GM19455 (cell line): ENCODE measurements at regions not wholly inside any gene's neighbourhood (a gene's known extent, or its start where the extent isn't known, plus 50 kb on each side); places are given as distances from the start of the nearest gene placed in this dataset.

Experiments
- ATAC-seq: cut with Tn5 transposase; IDR thresholded peaks from one replicate; pipeline ENCODE4 v1.9.1; 2021; ENCODE audit not compliant: unreplicated experiment

GRCh38 chr1:59162665-59163064 is 134.2 kb upstream of the FGGY start:
- ATAC-seq = no peak

GRCh38 chr1:59163268-59164092 is 133.4 kb upstream of the FGGY start:
- ATAC-seq = no peak

- no peak for ATAC-seq
Measured at GRCh38 chr1:59164371-59164770, 132.5 kb upstream of the FGGY start.

- ATAC-seq = no peak
Measured at GRCh38 chr1:59165353-59165752, 131.5 kb upstream of the FGGY start.

GRCh38 chr1:59169703-59170102 is 127.2 kb upstream of the FGGY start:
- no peak for ATAC-seq

- no peak for ATAC-seq
Measured at GRCh38 chr1:59170659-59171058, 126.2 kb upstream of the FGGY start.

- ATAC-seq = no peak
Measured at GRCh38 chr1:59171788-59172187, 125.1 kb upstream of the FGGY start.

GRCh38 chr1:59172693-59173092 is 124.2 kb upstream of the FGGY start:
- no peak for ATAC-seq

GRCh38 chr1:59173721-59174120 is 123.2 kb upstream of the FGGY start:
- no peak for ATAC-seq

- ATAC-seq = no peak
Measured at GRCh38 chr1:59176471-59176870, 120.4 kb upstream of the FGGY start.

- ATAC-seq = no peak
Measured at GRCh38 chr1:59177756-59178155, 119.1 kb upstream of the FGGY start.

- ATAC-seq = no peak
Measured at GRCh38 chr1:59178339-59179187, 118.3 kb upstream of the FGGY start.

GRCh38 chr1:59179673-59180072 is 117.2 kb upstream of the FGGY start:
- no peak for ATAC-seq

GRCh38 chr1:59180735-59181134 is 116.2 kb upstream of the FGGY start:
- ATAC-seq = no peak

- ATAC-seq = no peak
Measured at GRCh38 chr1:59183749-59184317, 113.1 kb upstream of the FGGY start.

GRCh38 chr1:59184365-59184905 is 112.5 kb upstream of the FGGY start:
- ATAC-seq = no peak

GRCh38 chr1:59185163-59185860 is 111.6 kb upstream of the FGGY start:
- no peak for ATAC-seq

- no peak for ATAC-seq
Measured at GRCh38 chr1:59186656-59187055, 110.2 kb upstream of the FGGY start.

GRCh38 chr1:59188413-59189213 is 108.3 kb upstream of the FGGY start:
- ATAC-seq = no peak

GRCh38 chr1:59193443-59194093 is 103.3 kb upstream of the FGGY start:
- no peak for ATAC-seq
